Activated CD4-positive, CD25-positive, alpha-beta regulatory T cell (primary cell): ENCODE measurements at regions not wholly inside any gene's neighbourhood (a gene's known extent, or its start where the extent isn't known, plus 50 kb on each side); places are given as distances from the start of the nearest gene placed in this dataset.
"Not testable (repeated sequence)": the region's sequence is repeated elsewhere in the genome, so short reads cannot be mapped to it uniquely, and the experiment has no call there.

Experiments used
- DNase-seq, 4 experiments: peaks; one replicate each; lab custom pipeline; 2025; lab: John Stamatoyannopoulos, UW

DNA sequence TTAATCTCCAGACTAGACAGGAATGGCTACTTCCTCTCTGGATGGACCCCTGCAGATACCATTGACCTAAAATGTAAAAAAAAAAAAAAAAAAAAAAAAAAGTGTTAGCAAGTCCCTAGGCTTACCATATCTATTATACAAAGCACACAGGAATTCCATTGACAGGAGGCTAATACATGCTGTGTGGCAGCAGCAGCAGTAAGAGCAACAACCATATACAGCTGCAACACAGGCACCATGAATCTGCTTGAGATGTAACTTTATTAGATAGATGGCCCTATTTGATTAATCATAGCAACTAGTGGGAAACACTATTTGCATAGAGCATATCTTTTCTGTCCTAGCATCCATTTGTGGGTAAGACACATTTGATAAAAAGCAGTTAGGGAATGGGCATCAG lies 1447.1 kb downstream of the FAM181B start:
- no peak for DNase-seq

DNA sequence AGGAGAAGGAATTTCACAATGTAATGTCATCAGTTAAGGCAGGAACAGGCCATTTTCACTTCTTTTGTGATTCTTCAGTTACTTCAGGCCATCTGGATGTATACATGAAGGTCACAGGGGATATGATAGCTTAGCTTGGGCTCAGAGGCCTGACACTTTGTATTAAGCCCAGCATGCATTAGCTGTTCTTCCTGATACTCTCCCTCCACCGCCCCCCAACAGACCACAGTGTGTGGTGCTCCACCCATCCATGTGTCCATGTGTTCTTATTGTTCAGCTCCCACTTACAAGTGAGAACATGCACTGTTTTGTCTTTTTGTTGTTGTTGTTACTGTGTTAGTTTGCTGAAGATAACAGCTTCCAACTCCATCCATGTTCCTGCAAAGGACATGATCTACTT lies 1453.4 kb downstream of the FAM181B start:
- DNase-seq, result not testable (repeated sequence)

DNA sequence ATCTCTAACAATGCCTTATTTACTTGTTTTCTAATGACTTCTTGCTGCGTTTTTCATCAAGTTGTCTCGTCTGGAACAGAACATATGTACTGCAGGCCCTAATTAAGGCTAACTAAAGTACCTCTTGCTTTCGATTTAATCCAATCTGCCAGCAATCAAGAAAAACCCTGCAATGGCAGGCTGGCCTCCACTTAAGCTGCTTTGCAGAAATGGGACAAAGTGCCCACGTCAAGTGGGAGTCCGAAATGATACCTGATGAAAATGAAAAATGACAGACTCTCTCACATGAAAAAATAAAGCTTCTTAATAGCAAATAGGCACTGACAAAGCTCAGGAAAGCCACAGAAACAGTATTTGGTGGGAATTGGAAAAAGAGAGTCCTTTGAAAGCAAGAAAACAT lies 1454.7 kb downstream of the FAM181B start:
- DNase-seq, result no peak

- DNase-seq, result no peak
These were observed 1463.0 kb downstream of the FAM181B start for GRCh38 chr11:81270686-81271085.

DNA sequence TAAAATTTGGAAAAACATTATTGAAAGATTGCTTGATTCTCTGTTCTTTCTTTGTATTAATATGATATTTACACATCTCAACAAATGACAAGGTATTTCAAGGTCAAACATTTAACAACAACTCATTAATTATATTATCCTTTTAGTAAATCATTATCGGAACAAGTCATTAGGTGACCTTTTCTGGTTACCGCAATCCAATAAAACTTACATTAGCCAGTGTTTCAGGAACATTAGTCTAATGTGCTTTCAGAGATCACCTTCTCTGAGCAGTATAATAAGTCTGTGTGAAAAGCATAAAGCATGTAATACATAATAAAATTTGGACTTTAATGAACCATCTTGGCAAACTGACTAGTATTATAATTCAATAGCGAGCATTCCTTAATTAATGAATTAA lies 1466.4 kb downstream of the FAM181B start:
- no peak for DNase-seq

- no peak for DNase-seq
These were observed 1474.2 kb downstream of the FAM181B start for GRCh38 chr11:81259471-81259870.

GRCh38 chr11:81255895-81256294 lies 1477.8 kb downstream of the FAM181B start:
- no peak for DNase-seq

- DNase-seq, result no peak
These were observed 1480.4 kb downstream of the FAM181B start for GRCh38 chr11:81253244-81253643.

DNA sequence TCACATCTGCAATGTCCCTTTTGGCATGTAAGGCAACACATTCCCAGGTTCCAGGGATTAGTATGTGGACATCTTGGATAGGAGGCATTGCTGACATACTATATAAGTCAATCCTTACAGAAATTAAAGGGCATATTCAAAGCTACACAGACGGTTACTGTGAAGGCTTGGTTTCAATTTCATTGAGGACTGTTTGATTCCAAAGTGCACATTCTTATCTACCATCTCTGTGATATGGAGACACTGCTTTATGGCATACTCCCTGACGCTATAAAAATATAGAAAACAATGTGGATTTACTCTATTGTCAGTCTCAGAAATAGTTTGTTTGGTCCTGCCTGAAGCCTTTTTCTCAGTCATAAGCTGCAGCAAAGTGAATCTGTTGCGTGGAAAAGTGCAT lies 1486.7 kb downstream of the FAM181B start:
- no peak for DNase-seq

DNA sequence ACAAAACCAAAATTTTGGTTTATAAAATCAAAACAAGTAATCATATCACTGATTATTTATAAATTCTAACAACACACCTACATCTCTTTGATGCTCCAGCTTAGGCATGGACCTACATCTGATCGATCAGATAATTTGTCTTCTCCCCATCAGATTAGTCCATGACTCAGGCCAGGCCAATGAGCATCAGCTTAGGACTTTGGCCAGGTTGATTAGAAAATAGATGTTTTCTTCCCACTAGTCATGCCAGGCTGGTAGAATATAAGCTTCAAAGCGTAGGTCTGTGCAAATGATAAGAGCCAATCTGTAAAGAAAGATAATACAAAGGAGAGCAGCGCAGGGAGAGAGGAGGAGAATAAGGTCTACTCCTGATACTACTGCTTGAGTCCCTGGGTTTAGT lies 1487.9 kb downstream of the FAM181B start:
- DNase-seq, result no peak

DNA sequence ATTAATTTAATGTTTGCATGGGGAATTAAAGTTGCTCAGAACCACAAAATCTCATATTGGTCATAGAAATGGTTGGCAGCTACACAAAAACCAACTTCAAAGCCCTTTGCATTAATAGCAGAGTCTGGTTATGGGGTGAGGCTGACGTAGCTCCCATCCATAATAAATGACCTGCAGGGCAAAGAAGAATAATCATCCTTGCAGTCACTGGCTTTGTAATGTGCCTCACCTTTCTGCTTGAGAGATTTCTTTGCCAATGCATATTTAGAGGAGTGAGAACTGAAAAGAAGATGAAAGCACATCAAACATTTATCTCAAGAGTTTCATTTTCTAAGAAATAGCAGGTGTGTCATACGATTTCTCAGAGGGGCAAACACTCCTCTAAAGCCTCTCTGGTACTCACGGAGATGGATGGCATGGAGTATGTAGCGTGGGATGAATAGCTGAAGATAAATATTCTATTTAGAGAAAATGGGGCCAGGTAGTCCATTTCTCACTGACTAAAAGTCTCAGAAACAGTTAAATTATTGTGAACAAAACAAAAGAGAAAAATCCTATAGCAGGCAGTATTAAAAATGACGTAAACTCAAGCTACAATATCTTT lies 1491.9 kb downstream of the FAM181B start:
- no peak for DNase-seq

DNA sequence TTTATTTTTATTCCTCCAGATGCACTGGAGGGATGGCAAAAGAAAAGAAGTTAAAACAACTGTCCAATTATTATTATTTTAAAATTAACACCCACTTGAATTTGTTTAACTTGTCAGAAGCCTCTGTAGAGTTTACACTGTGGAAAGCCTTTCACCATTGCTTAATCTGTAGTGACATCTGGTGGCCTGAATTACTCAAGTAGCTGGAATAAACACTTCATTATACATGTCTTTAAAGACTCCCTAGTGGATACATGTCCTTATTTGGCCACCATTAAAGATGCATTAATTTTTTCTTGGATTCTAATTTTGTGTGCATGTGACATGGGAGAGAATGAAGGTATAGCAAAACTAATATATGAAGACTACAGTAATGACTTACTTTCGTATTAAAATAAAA lies 1496.5 kb downstream of the FAM181B start:
- DNase-seq, result no peak

DNA sequence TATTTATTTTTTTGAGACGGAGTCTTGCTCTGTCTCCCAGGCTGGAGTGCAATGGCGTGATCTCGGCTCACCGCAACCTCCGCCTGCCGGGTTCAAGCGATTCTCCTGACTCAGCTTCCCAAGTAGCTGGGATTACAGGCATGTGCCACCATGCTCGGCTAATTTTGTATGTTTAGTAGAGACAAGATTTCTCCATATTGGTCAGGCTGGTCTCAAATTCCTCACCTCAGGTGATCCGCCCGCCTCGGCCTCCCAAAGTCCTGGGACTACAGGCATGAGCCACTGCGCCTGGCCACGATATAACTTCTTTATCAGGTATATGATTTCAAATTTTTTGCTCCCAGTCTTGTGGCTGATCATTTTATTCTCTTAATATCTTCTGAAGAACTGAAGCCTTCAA lies 1506.3 kb downstream of the FAM181B start:
- DNase-seq, result not testable (repeated sequence)

DNA sequence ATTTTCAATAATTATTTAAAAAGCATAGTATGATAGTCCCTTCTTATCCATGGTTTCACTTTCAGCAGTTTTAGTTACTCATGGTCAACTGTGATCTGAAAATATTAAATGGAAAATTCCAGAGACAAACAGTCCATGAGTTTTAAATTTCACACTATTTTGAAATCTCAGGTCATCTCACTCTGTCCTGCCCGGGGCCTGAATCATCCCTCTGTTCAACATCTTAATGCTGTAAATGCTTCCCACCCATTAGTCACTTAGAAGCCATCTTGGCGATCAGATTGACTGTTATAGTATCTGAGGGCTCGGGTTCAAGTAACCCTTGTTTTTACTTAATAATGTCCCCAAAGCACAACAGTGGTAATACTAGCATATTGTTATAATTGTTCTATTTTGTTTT lies 1509.3 kb downstream of the FAM181B start:
- no peak for DNase-seq

- no peak for DNase-seq
These were observed 1511.2 kb downstream of the FAM181B start for GRCh38 chr11:81222491-81222890.

DNA sequence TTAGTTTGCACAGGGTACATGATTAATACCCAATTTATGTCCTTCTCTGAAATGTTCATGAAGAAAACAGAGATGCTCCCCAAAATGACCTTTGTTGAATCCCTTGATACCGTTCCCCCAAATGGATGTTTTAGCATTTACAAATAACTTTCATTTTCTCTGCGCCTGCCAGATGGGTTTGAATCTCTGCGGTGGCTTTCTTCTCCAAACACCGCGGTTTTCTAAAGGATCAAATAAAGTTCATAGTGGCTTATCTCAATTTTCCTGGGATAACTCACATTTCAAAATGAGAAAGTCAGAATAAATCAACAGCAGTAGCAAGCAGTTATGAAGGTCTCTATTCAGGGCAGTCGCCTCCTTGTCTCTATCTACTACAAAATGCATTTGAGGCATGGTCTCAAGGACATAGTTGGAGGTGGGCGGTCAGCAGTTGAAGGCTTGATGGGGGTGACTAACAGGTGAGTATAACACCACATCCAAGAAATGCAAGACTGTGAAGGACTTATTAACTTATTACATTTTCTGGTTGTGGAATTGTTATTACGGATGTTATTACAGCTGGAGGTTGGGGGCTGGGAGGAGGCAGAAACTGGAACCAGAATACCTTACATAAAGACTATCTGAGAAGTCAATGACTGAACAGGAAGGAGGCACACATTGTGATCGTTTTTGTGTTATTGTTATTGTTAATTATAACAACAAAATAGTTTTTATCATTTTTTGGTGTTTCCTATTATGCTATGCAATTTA lies 1513.3 kb downstream of the FAM181B start:
- DNase-seq, result no peak

DNA sequence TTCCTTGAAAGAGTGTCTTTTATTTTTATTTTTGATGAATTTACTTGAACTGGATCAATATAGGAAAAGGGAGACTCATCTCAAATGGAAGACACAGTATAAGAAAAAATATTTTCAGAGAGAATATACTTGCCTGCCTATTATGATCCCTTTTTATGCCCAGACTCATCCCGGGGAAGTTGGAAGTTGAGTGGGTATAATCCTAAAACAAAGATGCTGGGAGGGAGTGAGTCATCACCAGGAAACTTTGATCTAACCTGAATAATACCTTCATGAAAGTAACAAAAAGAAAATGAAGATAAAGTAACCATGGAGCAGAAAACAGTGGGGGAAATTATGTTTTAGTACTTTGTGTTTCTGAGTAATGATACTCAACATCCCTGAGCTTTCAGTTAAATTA lies 1514.0 kb downstream of the FAM181B start:
- no peak for DNase-seq

GRCh38 chr11:81218440-81218839 lies 1515.2 kb downstream of the FAM181B start:
- DNase-seq, result no peak

- DNase-seq, result no peak
These were observed 1522.6 kb downstream of the FAM181B start for GRCh38 chr11:81211050-81211449.

DNA sequence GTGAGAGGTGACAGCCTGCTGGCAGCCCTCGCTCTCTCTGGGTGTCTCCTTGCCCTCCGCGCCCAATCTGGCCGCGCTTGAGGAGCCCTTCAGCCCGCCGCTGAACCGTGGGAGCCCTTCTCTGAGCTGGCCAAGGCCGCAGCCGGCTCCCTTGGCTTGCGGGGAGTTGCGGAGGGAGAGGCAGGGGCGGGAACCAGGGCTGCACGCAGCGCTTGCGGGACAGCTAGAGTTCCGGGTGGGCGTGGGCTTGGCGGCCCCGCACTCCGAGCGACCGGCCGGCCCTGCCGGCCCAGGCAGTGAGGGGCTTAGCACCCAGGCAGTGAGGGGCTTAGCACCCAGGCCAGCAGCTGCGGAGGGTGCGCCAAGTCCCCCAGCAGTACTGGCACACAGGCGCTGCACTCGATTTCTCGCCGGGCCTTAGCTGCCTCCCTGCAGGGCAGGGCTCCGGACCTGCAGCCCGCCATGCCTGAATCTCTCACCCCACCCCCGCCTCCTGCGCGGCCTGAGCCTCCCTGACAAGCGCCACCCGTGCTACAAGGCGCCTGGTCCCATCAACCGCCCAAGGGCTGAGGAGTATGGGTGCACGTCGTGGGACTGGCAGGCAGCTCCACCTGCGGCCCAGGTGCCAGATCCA lies 1526.1 kb downstream of the FAM181B start:
- DNase-seq, result no peak

GRCh38 chr11:81203876-81204275 lies 1529.8 kb downstream of the FAM181B start:
- DNase-seq, result no peak

GRCh38 chr11:81197396-81197795 lies 1536.3 kb downstream of the FAM181B start:
- no peak for DNase-seq

DNA sequence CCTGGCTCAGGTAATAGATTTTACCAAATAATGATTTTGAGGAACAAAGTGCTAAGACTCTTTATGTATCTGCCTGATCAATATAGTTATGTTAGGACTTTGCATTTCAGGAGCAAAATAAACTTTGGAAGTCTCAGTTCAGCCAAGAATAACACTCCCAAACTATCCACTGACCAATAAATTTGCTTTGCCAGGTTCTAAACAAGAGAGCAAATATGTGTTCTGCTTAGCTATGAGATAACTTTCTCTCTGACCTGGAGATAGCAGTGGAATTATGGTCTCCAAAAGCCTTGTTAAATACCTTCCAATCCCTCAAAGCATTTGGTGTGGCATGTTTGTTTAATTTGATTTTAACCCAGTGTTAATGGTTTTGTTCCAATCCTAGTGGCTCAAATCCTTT lies 1541.1 kb downstream of the FAM181B start:
- no peak for DNase-seq
